Vagina (tissue), 2 donors: ENCODE measurements at regions not wholly inside any gene's neighbourhood (a gene's known extent, or its start where the extent isn't known, plus 50 kb on each side); places are given as distances from the start of the nearest gene placed in this dataset.

ENCODE experiments used
- CTCF ChIP-seq, 3 experiments: fragments of 450-650 bp in 2 of 3; fragments of 200-600 bp in 1 of 3; sonication (generic) in 1 of 3; IDR thresholded peaks; one replicate each; pipeline ENCODE4 v1.5.1; 2017 to 2019; ENCODE audit warnings: antibody characterized with exemption in 3 of 3, mild to moderate bottlenecking in 2 of 3, moderate library complexity in 2 of 3
- POLR2A ChIP-seq, 2 donors: fragments of 450-650 bp; IDR thresholded peaks; one replicate each; pipeline ENCODE4 v1.6.1; 2017; ENCODE audit warnings: antibody characterized with exemption in 2 of 2, mild to moderate bottlenecking in 2 of 2, moderate library complexity in 2 of 2
- POLR2AphosphoS5 ChIP-seq, 2 donors: sonication (generic); formaldehyde crosslinking; IDR thresholded peaks; one replicate each; pipeline ENCODE4 v1.9.0; 2017; ENCODE audit warnings: antibody characterized with exemption in 2 of 2, mild to moderate bottlenecking in 2 of 2, low read depth in 1 of 2; ENCODE audit not compliant: insufficient read depth in 1 of 2

- TF ChIP-seq CTCF (IDR thresholded peaks at IDR 0.05) = no peak
- no peak for TF ChIP-seq POLR2A (IDR thresholded peaks at IDR 0.05)
- no peak for TF ChIP-seq POLR2AphosphoS5 (IDR thresholded peaks at IDR 0.05; ENCODE audit: insufficient read depth in 1 of 2, low read depth in 1 of 2)
Observed at GRCh38 chr5:163163858-163164257, 273.5 kb upstream of the CCNG1 start.
